ENCODE measurements at regions not wholly inside any gene's neighbourhood (a gene's known extent, or its start where the extent isn't known, plus 50 kb on each side); places are given as distances from the start of the nearest gene placed in this dataset.
A peak's percentile ranks its signal among the peaks of the same experiment; 100 is the strongest.
"Not testable (repeated sequence)": the region's sequence is repeated elsewhere in the genome, so short reads cannot be mapped to it uniquely, and the experiment has no call there.

DNA sequence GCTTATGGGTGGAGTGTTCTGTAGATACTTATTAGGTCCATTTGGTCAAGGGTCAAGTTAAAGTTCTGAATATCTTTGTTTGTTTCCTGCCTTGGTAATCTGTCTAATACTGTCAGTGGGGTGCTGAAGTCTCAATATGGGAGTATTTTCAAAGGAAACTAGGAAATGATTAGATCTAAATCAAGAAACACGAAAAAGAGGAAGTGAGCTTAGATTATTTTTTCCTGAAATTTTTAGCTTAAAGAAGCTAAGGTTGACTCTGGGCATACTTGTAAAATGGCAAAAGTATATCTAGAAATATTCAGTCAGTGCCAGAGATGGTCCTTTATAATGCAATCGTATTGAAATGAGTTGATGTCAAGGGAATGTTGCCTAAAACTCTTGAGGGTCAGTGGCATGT is 313.5 kb downstream of the ICE1 start:
- TF ChIP-seq CTCF (conservative IDR thresholded peaks at IDR 0.05) = no peak
- H3K4me1 ChIP-seq (ENCODE audit: control insufficient read depth, insufficient read depth, low read length) = no peaks in the 10 kb centered on the region
- H3K27ac ChIP-seq (ENCODE audit: low read depth, low read length) = no peak overlapping the region
- H3K27me3 ChIP-seq (ENCODE audit: control insufficient read depth, insufficient read depth, low read length, poor library complexity, severe bottlenecking) = no peaks in the 10 kb centered on the region
- H3K4me3 ChIP-seq (ENCODE audit: low read length) = no peak overlapping the region
- Mint-ChIP-seq H3K36me3 (ENCODE audit: low read depth) (no peaks in the 10 kb centered on the region), H3K4me3 (no peak overlapping the region), H3K27me3 (ENCODE audit: insufficient read depth) (no peaks in the 10 kb centered on the region), H3K4me1 (no peaks in the 10 kb centered on the region), H3K27ac (no peak overlapping the region), H3K9me3 (no peaks in the 10 kb centered on the region)
- DNase-seq = no peak
- no peak overlapping the region for H3K9ac ChIP-seq (ENCODE audit: extremely low read depth, low read length, poor library complexity, severe bottlenecking)
- no peaks in the 10 kb centered on the region for H3K9me3 ChIP-seq (ENCODE audit: control insufficient read depth, low read length)
- WGBS, 2 experiments (ENCODE audit: insufficient coverage in 1 of 2, insufficient read length in 1 of 2) = 92 to 96% methylated on average over 2 of the region's 2 CpGs
- H3K36me3 ChIP-seq (ENCODE audit: control insufficient read depth, insufficient read depth, low read length) = no peaks in the 10 kb centered on the region

DNA sequence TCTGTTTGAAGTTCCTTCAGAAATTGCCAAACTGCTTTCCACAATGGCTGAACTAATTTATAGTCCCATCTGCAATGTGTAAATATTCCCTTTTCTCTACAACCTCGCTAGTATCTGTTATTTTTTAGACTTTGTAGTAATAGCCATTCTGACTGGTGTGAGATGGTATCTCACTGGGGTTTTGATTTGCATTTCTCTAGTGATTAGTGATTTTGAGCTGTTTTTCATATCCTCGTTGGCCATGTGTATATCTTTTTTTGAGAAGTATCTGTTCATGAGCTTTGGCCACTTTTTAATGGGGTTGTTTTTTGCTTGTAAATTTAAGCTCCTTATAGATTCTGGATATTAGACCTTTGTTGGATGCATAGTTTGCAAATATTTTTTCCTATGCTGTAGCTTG is 310.6 kb downstream of the ICE1 start:
- not testable (repeated sequence) for H3K27me3 Mint-ChIP-seq (ENCODE audit: insufficient read depth); H3K9ac ChIP-seq (ENCODE audit: extremely low read depth, low read length, poor library complexity, severe bottlenecking); H3K27ac ChIP-seq (ENCODE audit: low read depth, low read length); H3K27me3 ChIP-seq (ENCODE audit: control insufficient read depth, insufficient read depth, low read length, poor library complexity, severe bottlenecking); DNase-seq; H3K4me1 ChIP-seq (ENCODE audit: control insufficient read depth, insufficient read depth, low read length); H3K4me3 ChIP-seq (ENCODE audit: low read length); H3K36me3 ChIP-seq (ENCODE audit: control insufficient read depth, insufficient read depth, low read length); H3K27ac Mint-ChIP-seq; H3K9me3 Mint-ChIP-seq; H3K4me1 Mint-ChIP-seq; H3K4me3 Mint-ChIP-seq; H3K9me3 ChIP-seq (ENCODE audit: control insufficient read depth, low read length); H3K36me3 Mint-ChIP-seq (ENCODE audit: low read depth)
- 88 to 100% methylated on average over 1 to 2 of the region's 2 CpGs for WGBS, 2 experiments (ENCODE audit: insufficient coverage in 1 of 2, insufficient read length in 1 of 2)

DNA sequence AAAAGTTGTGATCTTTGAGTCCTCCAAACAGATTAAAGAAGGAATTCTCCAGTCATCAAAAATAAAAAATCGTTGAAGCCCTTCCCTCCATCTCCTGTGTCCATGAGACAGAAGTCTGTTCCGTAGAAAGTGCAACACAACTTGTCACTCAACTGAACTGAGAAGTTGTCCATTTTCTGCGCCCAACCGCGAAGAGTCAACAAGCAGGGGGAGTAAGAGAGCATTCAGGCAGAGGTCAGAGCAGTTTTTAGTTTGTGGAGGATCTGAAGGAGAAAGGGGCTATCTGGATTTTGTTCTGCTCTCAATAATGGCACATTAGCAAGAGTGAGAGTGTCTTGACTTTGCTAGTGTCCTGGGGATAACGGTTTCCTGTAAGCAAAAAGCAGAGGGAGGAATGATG is 303.9 kb downstream of the ICE1 start:
- Histone ChIP-seq H3K9me3 (ENCODE audit: control insufficient read depth, low read length) (no peaks in the 10 kb centered on the region), H3K4me1 (ENCODE audit: control insufficient read depth, insufficient read depth, low read length) (no peaks in the 10 kb centered on the region), H3K27ac (ENCODE audit: low read depth, low read length) (no peak overlapping the region), H3K9ac (ENCODE audit: extremely low read depth, low read length, poor library complexity, severe bottlenecking) (no peak overlapping the region), H3K27me3 (ENCODE audit: control insufficient read depth, insufficient read depth, low read length, poor library complexity, severe bottlenecking) (no peaks in the 10 kb centered on the region), H3K4me3 (ENCODE audit: low read length) (no peak overlapping the region), H3K36me3 (ENCODE audit: control insufficient read depth, insufficient read depth, low read length) (no peaks in the 10 kb centered on the region)
- 85 to 88% methylated on average over 4 to 6 of the region's 6 CpGs for WGBS, 2 experiments (ENCODE audit: insufficient coverage in 1 of 2, insufficient read length in 1 of 2)
- Mint-ChIP-seq H3K36me3 (ENCODE audit: low read depth) (no peaks in the 10 kb centered on the region), H3K4me1 (no peaks in the 10 kb centered on the region), H3K27ac (no peak overlapping the region), H3K4me3 (no peak overlapping the region), H3K9me3 (peaks cover 11% of the 10 kb centered on the region), H3K27me3 (ENCODE audit: insufficient read depth) (no peaks in the 10 kb centered on the region)
- peak; percentile 39 for TF ChIP-seq CTCF (conservative IDR thresholded peaks at IDR 0.05)
- no peak for DNase-seq

- Histone ChIP-seq H3K9me3 (ENCODE audit: control insufficient read depth, low read length) (no peaks in the 10 kb centered on the region), H3K27me3 (ENCODE audit: control insufficient read depth, insufficient read depth, low read length, poor library complexity, severe bottlenecking) (no peaks in the 10 kb centered on the region), H3K4me3 (ENCODE audit: low read length) (no peak overlapping the region), H3K4me1 (ENCODE audit: control insufficient read depth, insufficient read depth, low read length) (no peaks in the 10 kb centered on the region), H3K9ac (ENCODE audit: extremely low read depth, low read length, poor library complexity, severe bottlenecking) (no peak overlapping the region), H3K36me3 (ENCODE audit: control insufficient read depth, insufficient read depth, low read length) (no peaks in the 10 kb centered on the region), H3K27ac (ENCODE audit: low read depth, low read length) (no peak overlapping the region)
- Mint-ChIP-seq H3K27me3 (ENCODE audit: insufficient read depth) (no peaks in the 10 kb centered on the region), H3K4me3 (no peak overlapping the region), H3K9me3 (peaks cover 11% of the 10 kb centered on the region), H3K36me3 (ENCODE audit: low read depth) (no peaks in the 10 kb centered on the region), H3K27ac (no peak overlapping the region), H3K4me1 (no peaks in the 10 kb centered on the region)
- WGBS, 2 experiments (ENCODE audit: insufficient coverage in 1 of 2, insufficient read length in 1 of 2) = 59% methylated on average over 3 of the region's 3 CpGs; no CpG with 5 or more reads in 1 of the 2 experiments
- TF ChIP-seq CTCF (conservative IDR thresholded peaks at IDR 0.05) = no peak
- no peak for DNase-seq
Observed at GRCh38 chr5:5721881-5722280, 299.4 kb downstream of the ICE1 start.
